NB4 (cell line): ENCODE measurements at regions not wholly inside any gene's neighbourhood (a gene's known extent, or its start where the extent isn't known, plus 50 kb on each side); places are given as distances from the start of the nearest gene placed in this dataset.

Source experiments
- CTCF ChIP-seq: IDR thresholded peaks from one replicate; pipeline ENCODE4 v1.5.1; 2012; ENCODE audit warnings: low read depth, low read length
- MYC ChIP-seq: IDR thresholded peaks from 2 replicates; pipeline ENCODE4 v1.6.1; 2011; ENCODE audit warnings: low read depth, low read length
- POLR2A ChIP-seq: IDR thresholded peaks from 2 replicates; pipeline ENCODE4 v1.6.1; 2011; ENCODE audit warnings: mild to moderate bottlenecking; ENCODE audit not compliant: insufficient read length; ENCODE audit errors: extremely low read depth
- TF ChIP-seq, protein P1 (sequence below): IDR thresholded peaks from 2 replicates; pipeline ENCODE4 v1.6.1; 2011; ENCODE audit warnings: low read depth, low read length

DNA sequence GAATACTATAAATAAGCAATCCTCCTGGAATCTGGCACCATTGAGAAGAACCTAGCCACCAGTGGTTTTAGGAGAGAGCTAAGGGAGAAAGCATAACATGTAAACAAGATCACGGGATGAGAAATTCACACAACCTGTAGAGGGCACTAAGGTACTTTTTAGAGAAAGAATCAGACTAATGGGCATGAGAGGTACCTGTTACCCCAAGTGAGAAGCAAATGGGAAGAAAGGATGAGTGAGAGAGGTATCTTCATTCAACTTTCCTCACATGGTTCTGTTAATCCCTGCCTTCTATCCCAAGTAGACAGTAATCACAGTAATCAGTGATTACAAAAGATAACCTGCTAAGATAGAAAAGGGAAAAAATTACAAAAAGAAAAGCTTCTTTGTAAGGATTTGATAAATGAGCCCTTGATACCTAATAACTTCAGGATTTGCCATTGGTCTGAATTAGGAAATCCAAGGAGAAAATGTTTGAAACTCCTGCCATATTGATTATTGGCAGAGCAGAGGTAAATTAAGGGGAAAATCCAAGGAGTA lies 251.1 kb upstream of the ADGRL2 start:
- peak; percentile 35 for TF ChIP-seq CTCF
- no peak for TF ChIP-seq POLR2A
- TF ChIP-seq, protein P1, sequence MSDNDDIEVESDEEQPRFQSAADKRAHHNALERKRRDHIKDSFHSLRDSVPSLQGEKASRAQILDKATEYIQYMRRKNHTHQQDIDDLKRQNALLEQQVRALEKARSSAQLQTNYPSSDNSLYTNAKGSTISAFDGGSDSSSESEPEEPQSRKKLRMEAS, result no peak
- no peak for TF ChIP-seq MYC
